HG03469 (cell line): ENCODE measurements at regions not wholly inside any gene's neighbourhood (a gene's known extent, or its start where the extent isn't known, plus 50 kb on each side); places are given as distances from the start of the nearest gene placed in this dataset.
"Not testable (repeated sequence)": the region's sequence is repeated elsewhere in the genome, so short reads cannot be mapped to it uniquely, and the experiment has no call there.

Source experiments
- ATAC-seq: cut with Tn5 transposase; IDR thresholded peaks from one replicate; pipeline ENCODE4 v1.9.1; 2021; ENCODE audit warnings: mild to moderate bottlenecking, moderate library complexity, moderate number of reproducible peaks; ENCODE audit not compliant: unreplicated experiment

DNA sequence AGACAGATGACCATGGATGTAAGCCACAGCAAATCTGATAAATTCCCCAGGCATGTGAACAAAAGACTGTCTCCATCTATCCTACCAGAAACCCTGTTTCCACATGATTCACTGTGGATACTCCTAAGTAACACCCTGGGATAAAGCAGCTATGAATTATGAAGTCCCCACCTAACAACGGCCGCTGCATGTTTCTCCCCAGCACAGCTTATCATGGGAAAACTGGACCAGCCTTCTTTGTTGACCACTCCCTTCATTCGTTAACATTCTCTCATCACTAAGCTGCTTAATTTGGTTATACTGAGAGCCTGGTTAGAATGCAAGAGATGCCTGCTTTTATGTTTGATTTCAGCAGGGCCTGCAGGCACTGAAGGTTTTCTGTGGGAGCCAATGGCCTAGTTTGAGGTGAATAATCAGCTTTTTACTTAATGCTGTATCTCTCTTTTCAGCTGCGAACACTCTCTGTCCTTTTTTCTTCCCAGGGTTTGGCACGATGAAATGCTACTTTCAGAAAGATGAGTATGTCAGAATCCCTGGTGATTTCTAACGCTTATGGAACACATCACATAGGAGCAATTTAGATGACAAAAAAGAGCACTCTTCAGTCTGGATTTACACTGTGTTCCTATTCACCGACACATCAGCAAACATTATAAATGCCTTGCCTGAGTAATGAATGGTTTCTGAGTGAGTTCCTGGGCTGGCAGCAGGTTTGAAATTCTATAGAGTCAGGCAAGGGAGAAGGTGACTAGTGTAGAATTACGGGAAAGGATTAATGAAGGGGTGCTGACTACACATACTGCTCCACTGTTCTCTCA, 318.4 kb upstream of the ZNF608 start:
- no peak for ATAC-seq

DNA sequence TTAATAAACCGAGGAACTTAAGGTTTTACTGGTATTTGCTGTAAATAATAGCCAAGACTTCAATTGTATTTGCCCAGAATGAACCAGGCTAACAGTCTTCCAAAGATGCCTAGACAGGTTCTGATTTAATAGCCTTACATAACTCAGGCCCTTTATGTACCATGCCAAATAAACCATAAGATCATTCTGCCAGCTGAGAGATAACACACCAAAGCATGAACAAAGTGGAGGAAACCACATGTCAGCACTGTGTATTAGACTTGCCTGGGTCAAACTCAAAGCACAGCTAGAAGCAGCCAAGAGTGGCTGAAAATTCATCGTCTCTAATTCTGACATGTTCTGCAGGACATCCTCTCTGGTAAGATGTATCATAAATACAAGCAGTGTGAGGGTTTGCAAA, 319.3 kb upstream of the ZNF608 start:
- no peak for ATAC-seq

DNA sequence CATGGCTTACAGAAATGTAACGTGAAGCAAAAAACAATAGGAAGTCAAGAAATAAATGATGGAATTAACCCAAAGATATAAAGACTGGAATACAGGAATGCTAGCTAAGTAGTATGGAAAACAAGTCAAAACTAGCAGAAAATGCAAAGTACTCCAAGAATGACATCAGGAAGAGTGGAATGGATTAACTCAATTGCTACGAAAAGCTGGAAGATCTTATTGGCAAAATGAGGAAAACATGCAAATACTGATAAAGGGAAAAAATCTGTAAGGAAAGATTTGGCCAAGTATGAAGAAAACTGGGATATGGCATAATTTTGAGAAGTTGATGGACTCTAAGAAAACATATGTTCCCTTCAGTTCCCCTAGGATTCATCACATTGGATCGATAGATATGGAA, 324.5 kb upstream of the ZNF608 start:
- no peak for ATAC-seq

DNA sequence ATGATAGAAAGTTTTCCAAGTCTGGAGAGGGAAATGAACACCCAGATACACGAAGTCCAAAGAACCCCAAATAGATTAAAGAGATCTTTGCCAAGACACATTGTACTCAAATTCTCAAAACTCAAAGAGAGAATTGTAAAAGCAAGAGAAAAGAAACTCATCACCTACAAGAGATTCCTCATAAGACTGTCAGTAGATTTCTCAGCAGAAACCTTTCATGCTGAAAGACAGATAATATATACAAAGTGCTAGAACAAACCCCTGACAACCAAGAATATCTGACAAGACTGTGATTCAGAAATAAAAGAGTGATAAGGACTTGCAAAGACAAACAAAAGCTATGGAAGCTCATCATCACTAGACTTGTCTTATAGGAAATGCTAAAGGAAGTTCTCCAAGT, 326.7 kb upstream of the ZNF608 start:
- no peak for ATAC-seq

DNA sequence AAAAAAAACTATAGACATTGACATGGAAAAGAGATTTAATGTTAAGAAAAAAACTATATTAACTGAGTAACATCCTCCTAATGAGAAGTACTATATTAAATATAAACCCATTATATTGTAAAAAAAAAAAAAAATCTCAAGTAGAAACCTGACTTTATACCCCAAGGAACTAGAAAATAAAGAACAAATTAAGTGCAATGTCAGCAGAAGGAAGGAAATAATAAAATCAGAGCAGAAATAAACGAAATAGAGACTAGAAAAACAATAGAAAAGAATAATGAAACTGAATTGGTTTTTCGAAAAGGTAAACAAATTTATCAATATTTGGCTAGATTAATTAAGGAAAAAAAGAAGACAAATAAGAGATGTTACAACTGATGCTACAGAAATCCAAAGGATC, 329.1 kb upstream of the ZNF608 start:
- no peak for ATAC-seq

DNA sequence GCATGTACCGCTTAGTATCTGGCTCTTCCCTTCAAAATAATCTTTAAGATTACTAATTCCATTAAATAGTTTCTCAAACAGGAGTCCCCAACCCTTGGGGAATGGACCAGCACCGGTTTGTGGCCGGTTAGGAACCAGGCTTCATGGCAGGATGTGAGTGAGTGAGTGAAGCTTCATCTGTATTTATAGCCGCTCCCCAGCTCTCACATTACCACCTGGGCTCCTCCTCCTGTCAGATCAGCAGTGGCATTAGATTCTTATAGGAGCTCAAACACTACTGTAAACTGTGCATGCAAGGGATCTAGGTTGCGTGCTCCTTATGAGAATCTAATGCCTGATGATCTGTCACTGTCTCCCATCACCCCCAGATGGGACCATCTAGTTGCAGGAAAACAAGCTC, 332.6 kb upstream of the ZNF608 start:
- not testable (repeated sequence) for ATAC-seq

DNA sequence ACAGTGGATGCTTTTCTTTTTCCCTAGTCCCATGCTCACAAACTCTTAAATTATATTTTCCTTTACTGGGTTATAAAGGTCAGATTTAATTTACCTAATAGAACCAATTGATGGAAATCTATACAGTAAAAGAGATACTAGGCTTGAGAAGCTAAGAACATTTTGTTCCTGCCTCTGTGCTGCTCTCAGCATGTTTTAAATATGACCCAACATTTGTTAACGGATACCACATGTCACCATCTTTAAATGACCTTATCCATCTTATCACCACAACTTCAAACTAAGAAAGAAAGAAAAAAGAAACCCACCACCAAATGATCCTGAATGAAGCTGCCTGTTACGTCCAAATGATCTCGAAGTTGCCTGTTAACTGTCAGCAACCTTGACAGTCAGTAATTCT, 334.7 kb upstream of the ZNF608 start:
- ATAC-seq = no peak

DNA sequence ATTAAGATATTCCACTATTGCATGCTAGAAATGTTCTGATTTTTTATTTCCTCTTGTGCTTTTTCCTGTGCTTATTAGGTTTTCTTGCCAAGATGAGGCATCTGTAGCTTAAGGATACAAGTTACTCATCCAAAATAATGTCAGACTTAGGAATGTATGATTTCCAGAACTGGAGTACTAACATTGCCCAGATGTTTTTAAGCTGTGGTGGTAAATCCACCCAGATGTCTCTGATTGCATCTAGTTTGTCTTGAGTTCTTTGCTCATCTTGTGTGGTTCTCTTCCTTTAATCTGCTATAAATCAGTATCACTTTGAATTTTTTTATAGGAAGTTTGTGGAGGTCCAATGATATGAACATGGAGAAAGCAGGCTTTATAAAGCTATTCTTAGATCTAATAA, 337.5 kb upstream of the ZNF608 start:
- no peak for ATAC-seq

DNA sequence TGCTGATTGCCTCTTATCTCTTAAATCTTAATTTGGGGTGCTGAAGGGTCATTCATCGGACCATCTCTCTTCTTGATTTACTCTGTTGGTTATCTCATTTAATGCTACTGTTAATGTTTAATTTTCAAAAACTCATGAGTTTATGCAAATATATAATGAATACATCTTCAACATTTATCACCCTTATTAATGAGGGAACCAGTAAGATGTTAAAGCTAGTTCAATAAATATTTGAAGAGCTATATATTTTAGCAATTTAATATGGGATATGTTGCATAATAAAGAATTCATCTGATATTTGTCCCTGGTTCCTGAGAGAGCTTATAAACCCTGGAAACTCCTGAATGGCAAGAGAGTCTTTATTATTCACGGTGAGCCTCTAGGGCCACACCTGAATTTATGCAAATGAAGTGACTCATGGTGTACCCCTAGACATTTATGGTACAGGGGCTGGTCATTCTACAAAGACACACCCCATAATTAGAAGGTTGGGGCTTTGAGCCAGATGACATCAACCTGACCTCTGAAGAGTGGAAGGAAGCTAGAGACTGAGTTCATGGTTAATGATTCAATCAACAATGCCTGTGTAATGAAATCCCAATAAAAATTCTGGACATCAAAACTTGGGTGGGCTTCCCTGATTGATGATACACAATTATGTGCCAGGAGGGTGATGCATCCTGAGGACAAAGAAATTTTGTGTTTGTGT, 339.5 kb upstream of the ZNF608 start:
- ATAC-seq = no peak

DNA sequence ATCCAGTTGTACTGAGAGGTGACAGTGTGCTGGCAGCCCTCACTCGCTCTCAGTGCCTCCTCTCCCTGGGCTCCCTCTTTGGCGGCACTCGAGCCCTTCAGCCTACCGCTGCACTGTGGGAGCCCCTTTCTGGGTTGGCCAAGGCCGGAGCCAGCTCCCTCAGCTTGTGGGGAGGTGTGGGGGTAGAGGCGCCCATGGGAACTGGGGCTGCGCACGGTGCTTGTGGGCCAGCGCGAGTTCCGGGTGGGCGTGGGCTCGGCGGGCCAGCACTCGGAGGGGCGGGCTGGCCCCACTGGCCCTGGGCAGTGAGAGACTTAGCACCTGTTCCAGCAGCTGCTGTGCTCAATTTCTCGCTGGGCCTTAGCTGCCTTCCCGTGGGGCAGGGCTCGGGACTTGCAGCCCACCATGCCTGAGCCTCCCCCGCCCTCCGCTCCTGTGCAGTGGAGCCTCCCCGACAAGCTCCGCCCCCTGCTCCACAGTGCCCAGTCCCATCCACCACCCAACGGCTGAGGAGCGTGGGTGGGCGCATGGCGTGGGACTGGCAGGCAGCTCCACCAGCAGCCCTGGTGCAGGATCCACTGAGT, 342.2 kb upstream of the ZNF608 start:
- ATAC-seq = no peak

DNA sequence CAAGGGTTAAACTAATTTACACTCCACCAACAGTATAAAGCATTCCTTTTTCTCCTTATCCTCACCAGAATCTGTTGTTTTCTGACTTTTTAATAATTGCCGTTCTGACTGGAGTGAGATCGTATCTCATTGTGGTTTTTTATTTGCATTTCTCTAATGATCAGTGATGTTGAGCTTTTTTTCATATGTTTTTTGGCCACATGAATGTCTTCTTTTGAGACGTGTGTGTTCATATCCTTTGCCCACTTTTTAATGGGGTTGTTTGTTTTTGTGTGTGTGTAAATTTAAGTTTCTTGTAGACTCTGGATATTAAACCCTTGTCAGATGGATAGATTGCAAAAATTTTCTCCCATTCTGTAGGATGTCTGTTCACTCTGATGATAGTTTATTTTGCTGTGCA, 345.7 kb upstream of the ZNF608 start:
- ATAC-seq = not testable (repeated sequence)

DNA sequence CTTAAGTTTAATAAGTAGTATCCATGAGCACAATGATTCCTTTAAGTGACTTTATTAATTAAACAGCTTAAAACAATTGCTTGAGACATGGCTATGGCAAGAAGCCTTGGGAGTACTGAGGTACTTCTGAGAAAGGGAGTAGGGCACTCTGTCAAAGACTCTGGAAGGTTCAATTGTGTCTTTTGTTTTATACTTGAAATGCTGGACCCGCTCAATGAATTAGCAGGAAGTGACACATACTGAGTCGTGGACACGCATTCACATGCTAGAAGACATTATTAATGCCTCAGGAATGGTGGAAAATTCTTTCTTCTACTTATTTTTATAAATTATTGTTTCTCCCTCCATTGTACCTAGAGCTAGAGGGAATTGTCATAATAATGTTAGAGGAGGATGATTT, 347.3 kb upstream of the ZNF608 start:
- ATAC-seq = no peak

DNA sequence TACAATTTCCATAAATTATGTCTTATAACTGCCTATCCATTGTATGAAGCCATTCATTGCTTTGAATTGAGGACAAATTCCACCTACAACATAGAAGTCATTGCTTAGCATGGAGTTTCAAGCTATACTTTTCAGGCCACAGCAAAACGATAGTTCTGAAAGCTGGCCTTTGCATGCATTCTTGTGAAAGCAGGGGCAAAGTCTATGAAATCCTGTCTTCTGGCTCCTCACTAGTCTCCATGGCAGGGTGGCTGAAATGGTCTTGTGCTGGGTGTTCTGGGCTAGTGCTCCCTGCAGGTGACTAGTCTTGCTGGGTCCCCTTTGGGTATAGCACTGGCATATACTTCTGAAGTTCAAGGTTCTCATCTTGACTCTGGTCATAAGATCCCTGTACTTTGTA, 353.9 kb upstream of the ZNF608 start:
- no peak for ATAC-seq

DNA sequence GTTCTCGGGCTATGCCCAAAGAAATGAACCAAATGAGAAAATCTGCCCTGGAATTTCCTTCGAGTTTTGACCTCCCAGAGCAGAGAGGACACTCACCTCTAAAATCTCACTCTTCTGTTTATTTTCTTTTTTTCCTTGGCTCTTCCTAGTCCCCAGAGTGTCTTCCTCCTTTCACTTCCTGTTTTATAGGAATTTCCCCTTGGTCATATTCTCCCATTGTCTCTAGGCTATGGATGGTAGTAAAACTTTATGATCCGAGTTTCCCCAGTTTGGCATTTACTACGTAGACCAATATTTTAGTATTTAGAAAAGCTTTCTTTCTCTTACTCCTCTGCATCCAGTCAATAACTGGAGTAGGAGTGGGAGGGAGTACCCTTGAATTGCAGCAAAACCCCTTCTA, 354.5 kb upstream of the ZNF608 start:
- no peak for ATAC-seq

DNA sequence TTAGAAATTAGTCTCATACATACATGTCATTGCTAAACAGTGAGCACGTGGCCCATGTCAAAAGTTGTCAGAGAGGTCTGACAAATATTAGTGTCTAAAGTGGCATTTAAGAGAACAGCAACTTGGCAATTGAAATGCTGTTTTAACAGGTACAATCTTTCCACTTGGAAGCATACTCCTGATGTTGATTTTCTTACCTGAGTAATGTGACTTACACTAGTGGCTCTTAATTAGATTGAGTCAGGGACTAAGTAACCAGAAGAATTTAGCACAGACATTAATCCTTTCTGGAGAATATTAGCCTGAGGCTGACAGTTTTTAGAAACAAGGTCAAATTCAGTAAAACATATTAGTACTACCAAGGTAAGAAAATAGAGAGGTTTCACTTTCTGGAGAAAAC, 357.0 kb upstream of the ZNF608 start:
- ATAC-seq = no peak

DNA sequence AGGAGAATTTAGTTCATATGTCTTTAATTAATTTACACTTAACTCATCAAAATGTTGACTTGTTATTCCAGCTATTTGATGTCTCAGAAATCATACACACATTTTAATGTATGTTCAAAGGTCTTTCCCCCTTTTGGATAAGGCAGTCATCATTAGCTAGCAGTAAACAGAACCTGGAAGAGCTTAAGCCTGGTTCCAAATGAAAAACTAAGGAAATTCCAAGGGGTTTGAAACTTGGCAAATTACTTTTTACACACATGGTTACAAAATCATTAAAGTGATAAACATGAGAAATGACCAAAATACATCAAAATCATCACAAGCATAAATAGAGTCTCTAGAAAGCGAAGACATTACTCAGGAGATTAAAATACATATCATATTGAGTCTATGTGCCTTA, 359.8 kb upstream of the ZNF608 start:
- ATAC-seq = no peak

DNA sequence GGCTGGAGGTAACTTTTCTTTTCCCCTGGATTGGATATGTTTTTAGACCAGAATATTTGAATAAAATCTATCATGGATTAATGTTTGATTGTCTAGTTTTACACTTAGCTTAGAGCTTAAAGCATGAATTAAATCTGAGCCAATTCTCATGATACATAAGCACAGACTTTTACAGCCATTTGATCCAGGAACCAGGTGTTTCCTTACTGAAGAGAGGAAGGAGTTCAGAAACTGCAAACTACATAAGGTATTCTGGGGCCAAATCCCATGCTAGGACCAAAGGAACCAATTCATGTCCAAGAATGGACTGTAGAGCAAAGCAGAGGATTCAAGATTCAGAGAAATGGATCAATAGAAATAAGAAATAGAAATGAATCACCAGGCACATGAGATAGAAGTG, 360.4 kb upstream of the ZNF608 start:
- ATAC-seq = no peak

DNA sequence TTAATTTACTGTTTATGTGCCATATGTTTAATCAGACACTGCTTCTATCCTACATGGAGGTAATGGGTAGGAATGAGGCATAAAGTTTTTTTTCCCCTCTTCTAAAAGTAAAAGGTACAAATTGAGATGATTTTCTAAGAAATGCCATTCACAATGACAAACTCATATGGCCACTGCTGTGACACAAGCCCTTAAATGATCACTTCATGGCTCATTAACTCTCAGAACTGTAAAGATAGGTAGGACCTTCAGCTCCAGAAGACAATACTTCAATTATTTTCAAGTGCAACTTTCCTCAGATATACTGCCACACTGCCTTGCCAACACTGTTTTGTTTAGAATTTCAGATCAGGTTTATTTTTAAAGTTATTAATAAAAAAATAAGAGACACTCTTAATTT, 362.9 kb upstream of the ZNF608 start:
- ATAC-seq = no peak

DNA sequence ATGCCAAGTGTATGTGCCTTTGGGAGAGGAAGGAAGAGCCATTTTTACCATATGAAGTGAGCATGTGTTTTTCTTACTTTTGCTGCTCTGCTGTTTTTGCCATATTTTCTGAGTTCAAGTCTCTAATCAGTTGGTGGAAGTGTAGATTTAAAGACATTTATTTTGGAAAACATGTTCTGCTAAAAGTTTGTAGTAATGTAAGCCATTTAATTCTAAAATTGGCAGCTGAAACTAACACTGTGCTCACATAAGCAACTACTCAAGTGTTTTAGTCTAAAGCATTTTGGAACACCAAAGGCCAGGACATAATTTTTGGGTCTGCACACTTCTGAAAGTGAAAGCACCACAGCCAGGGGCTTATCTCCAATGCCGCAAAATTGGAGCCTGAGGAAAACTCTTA, 363.4 kb upstream of the ZNF608 start:
- no peak for ATAC-seq

DNA sequence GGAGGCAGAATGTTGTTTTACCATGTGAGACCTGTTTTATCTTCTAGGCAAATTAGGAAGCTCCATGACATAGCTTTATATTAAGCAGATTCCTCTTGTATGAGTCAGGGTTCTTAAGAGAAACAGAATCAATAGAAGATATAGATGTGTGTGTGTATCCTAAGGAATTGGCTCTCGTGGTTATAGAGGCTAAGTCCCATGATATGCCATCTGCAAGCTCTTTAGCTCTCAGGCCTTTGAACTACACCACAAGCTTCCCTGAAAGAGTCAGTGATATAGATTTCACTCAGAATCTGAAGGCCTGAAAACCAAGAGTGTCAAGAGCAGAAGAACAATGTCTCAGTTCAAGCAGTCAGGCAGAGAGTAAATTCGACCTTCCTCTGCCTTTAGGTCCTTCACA, 365.8 kb upstream of the ZNF608 start:
- ATAC-seq = no peak

DNA sequence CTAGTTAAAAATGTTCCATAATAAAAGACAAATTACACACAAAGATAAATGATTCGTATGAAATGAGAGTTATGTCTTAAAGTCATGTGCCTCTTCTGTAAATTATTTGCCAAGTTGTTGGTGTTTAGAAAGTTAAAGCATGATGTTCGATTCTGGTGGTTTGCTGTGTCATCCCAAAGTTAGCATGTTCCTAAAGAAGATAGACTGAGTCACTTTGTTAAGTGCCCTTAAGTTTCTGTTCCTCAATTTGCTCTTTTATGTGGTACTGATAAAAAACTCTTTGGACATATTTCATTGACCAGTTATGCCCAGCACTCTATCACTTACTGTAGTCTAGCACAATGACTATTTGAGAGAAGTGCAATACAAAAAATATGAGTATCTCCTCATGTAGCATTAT, 366.9 kb upstream of the ZNF608 start:
- peak; percentile 78 for ATAC-seq

DNA sequence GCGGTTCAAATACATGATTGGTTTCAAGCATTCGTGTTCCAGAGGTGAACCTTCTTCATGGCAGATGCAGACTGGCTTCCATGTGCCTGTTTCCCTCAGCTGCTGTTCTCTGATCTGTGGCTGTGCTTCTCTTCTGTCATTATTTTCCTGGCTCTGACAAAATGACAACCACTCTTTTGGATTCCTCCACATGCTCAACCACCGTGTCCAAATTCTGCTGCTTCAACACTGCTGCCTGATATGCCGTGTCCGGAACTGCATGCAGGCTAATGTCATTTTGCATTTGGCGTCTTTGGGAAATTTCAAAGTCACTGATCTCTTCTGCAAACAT, 368.7 kb upstream of the ZNF608 start:
- no peak for ATAC-seq
